AG09309 (cell line): ENCODE measurements at regions not wholly inside any gene's neighbourhood (a gene's known extent, or its start where the extent isn't known, plus 50 kb on each side); places are given as distances from the start of the nearest gene placed in this dataset.
A peak's percentile ranks its signal among the peaks of the same experiment; 100 is the strongest.

ENCODE experiments used
- DNase-seq: peaks from one replicate; pipeline ENCODE4 v3.0.0-alpha.2; 2010; ENCODE audit warnings: low read depth
- H3K4me3 ChIP-seq: 2 replicates; pipeline ENCODE4 v1.5.1; 2011; ENCODE audit warnings: mild to moderate bottlenecking, low read depth, low read length, moderate library complexity; ENCODE audit not compliant: control insufficient read depth
- CTCF ChIP-seq: IDR thresholded peaks from 2 replicates; pipeline ENCODE4 v1.5.1; 2011; ENCODE audit warnings: mild to moderate bottlenecking, low read depth, low read length, inconsistent platforms; ENCODE audit not compliant: insufficient read depth, control insufficient read depth; ENCODE audit errors: missing control alignments

- no peak for TF ChIP-seq CTCF
- no peak overlapping the region for H3K4me3 ChIP-seq
- DNase-seq, result peak; percentile 57
Observed at GRCh38 chr4:28350485-28350884, 1489.8 kb downstream of the STIM2 start.

- H3K4me3 ChIP-seq, result no peak overlapping the region
- no peak for TF ChIP-seq CTCF
- DNase-seq, result no peak
Observed at GRCh38 chr4:28351102-28351501, 1490.5 kb downstream of the STIM2 start.

GRCh38 chr4:28351826-28352225 lies 1491.2 kb downstream of the STIM2 start:
- no peak overlapping the region for H3K4me3 ChIP-seq
- TF ChIP-seq CTCF, result no peak
- no peak for DNase-seq

GRCh38 chr4:28354880-28355656 lies 1494.4 kb downstream of the STIM2 start:
- H3K4me3 ChIP-seq, result no peak overlapping the region
- no peak for DNase-seq
- TF ChIP-seq CTCF, result no peak

- peak; percentile 62 for TF ChIP-seq CTCF
- DNase-seq, result peak; percentile 11
- H3K4me3 ChIP-seq, result no peak overlapping the region
Observed at GRCh38 chr4:28357990-28358389, 1497.3 kb downstream of the STIM2 start.

- TF ChIP-seq CTCF, result no peak
- DNase-seq, result no peak
Observed at GRCh38 chr4:28358606-28359005, 1498.0 kb downstream of the STIM2 start.

More at GRCh38 chr4:28358606-28359005, 1498.0 kb downstream of the STIM2 start:
- no peak overlapping the region for H3K4me3 ChIP-seq
